Endothelial cell of umbilical vein (primary cell): ENCODE measurements at regions not wholly inside any gene's neighbourhood (a gene's known extent, or its start where the extent isn't known, plus 50 kb on each side); places are given as distances from the start of the nearest gene placed in this dataset.
"Not testable (repeated sequence)": the region's sequence is repeated elsewhere in the genome, so short reads cannot be mapped to it uniquely, and the experiment has no call there.

Experiments used
- BruUV-seq: library from RNA; stranded (reverse); fragments of 400-500 nt; replicated peaks from 2 replicates; lab custom pipeline; 2021; lab: Mats Ljungman, UMichigan
- CTCF ChIA-PET: fragments of 300-600, 350-600 bp; sonication (Branson Sonifier 250); formaldehyde crosslinking; loops from one replicate; lab custom pipeline; 2021; ENCODE audit warnings: antibody characterized with exemption, inconsistent platforms; lab: Charles Lee
- POLR2A ChIA-PET: fragments of 300-600, 350-600 bp; sonication (Branson Sonifier 250); formaldehyde crosslinking; loops from one replicate; lab custom pipeline; 2021; ENCODE audit warnings: antibody characterized with exemption, inconsistent platforms; lab: Charles Lee
- DNase-seq: peaks from one replicate; pipeline ENCODE4 v3.0.0-alpha.2; 2011; ENCODE audit warnings: low read depth, low spot score
- FAIRE-seq: peaks from 2 replicates; lab custom pipeline; 2011; peaks lifted over from hg19 to GRCh38; lab: Jason Lieb, UNC
- H2AFZ ChIP-seq: 2 replicates; pipeline ENCODE4 v1.6.0; 2012; ENCODE audit warnings: low read depth, low read length, control low read depth, inconsistent platforms
- H3K27ac ChIP-seq: 2 replicates; pipeline ENCODE4 v1.5.1; 2011; ENCODE audit warnings: low read depth, mild to moderate bottlenecking, control low read depth, low read length, moderate library complexity; ENCODE audit not compliant: insufficient read depth
- H3K27me3 ChIP-seq, 2 experiments: 2 replicates each; pipeline versions ENCODE4 v1.6.0 to v1.6.1; 2011; ENCODE audit warnings: low read length in 2 of 2, mixed read lengths in 1 of 2; ENCODE audit not compliant: control insufficient read depth in 2 of 2, insufficient read depth in 2 of 2
- H3K36me3 ChIP-seq, 2 experiments: 2 replicates in 1 of 2; 3 replicates in 1 of 2; pipeline ENCODE4 v1.5.1; 2011; ENCODE audit warnings: low read length in 2 of 2, mild to moderate bottlenecking in 1 of 2, moderate library complexity in 1 of 2; ENCODE audit not compliant: control insufficient read depth in 2 of 2, insufficient read depth in 2 of 2; ENCODE audit errors: extremely low read depth in 1 of 2
- H3K4me1 ChIP-seq: 3 replicates; pipeline ENCODE4 v1.5.1; 2011; ENCODE audit warnings: mild to moderate bottlenecking, low read length; ENCODE audit not compliant: control insufficient read depth, insufficient read depth; ENCODE audit errors: extremely low read depth
- H3K4me2 ChIP-seq: 2 replicates; pipeline ENCODE4 v1.6.1; 2011; ENCODE audit warnings: low read length, control low read depth, mixed read lengths; ENCODE audit not compliant: insufficient read depth
- H3K4me3 ChIP-seq, 3 experiments: fragments of 200-600 bp in 1 of 3; sonication (generic), shearing (Covaris generic) in 1 of 3; replicated peaks in 1 of 3; 2 replicates each; pipeline ENCODE4 v1.5.1; 2011 to 2016; ENCODE audit warnings: control low read depth in 3 of 3, low read length in 3 of 3, mild to moderate bottlenecking in 2 of 3, inconsistent platforms in 1 of 3, low read depth in 1 of 3, moderate library complexity in 1 of 3; ENCODE audit not compliant: insufficient read depth in 1 of 3
- H3K79me2 ChIP-seq: 2 replicates; pipeline ENCODE4 v1.6.0; 2012; ENCODE audit warnings: low read length, inconsistent platforms; ENCODE audit not compliant: control insufficient read depth, insufficient read depth
- H3K9ac ChIP-seq: replicated peaks from 2 replicates; pipeline ENCODE3; 2011; ENCODE audit warnings: low read length, control low read depth; ENCODE audit not compliant: insufficient read depth; ENCODE audit errors: extremely low read depth
- H3K9me1 ChIP-seq: replicated peaks from 3 replicates; pipeline ENCODE4 v1.6.0; 2011; ENCODE audit warnings: mild to moderate bottlenecking, low read length; ENCODE audit not compliant: control insufficient read depth, insufficient read depth; ENCODE audit errors: extremely low read depth
- H3K9me3 ChIP-seq: replicated peaks from 2 replicates; pipeline ENCODE4 v1.5.1; 2012; ENCODE audit warnings: low read length, inconsistent platforms; ENCODE audit not compliant: control insufficient read depth, insufficient read depth
- H4K20me1 ChIP-seq: replicated peaks from 2 replicates; pipeline ENCODE3; 2011; ENCODE audit warnings: mild to moderate bottlenecking, low read length; ENCODE audit not compliant: control insufficient read depth, insufficient read depth; ENCODE audit errors: extremely low read depth
- CTCF ChIP-seq, 2 donors: IDR thresholded peaks; 1 replicate in 1 of 2; 2 replicates in 1 of 2; pipeline ENCODE4 v1.5.1; 2011; ENCODE audit warnings: low read length in 2 of 2, mild to moderate bottlenecking in 2 of 2, moderate library complexity in 2 of 2, control low read depth in 1 of 2, inconsistent platforms in 1 of 2, low read depth in 1 of 2; ENCODE audit not compliant: insufficient read depth in 1 of 2; ENCODE audit errors: extremely low read depth in 1 of 2
- EZH2 ChIP-seq: IDR thresholded peaks from 2 replicates; pipeline ENCODE4 v1.6.1; 2012; ENCODE audit warnings: borderline replicate concordance, low read depth, mild to moderate bottlenecking, moderate library complexity, low read length, inconsistent platforms; ENCODE audit not compliant: severe bottlenecking
- FOS ChIP-seq: IDR thresholded peaks from 2 replicates; pipeline ENCODE4 v1.6.1; 2011; ENCODE audit warnings: mild to moderate bottlenecking, low read length, moderate library complexity, borderline replicate concordance; ENCODE audit not compliant: insufficient read depth
- GATA2 ChIP-seq: IDR thresholded peaks from 2 replicates; pipeline ENCODE4 v1.7.0; 2011; ENCODE audit warnings: low read depth, mild to moderate bottlenecking, moderate library complexity, mixed read lengths, low read length; ENCODE audit not compliant: insufficient read length, insufficient read depth
- JUN ChIP-seq: IDR thresholded peaks from 2 replicates; pipeline ENCODE4 v1.6.1; 2011; ENCODE audit warnings: borderline replicate concordance, low read depth; ENCODE audit not compliant: insufficient read length, insufficient read depth
- MAX ChIP-seq: IDR thresholded peaks from 2 replicates; pipeline ENCODE4 v1.6.1; 2011; ENCODE audit not compliant: insufficient read depth, insufficient read length
- MYC ChIP-seq: IDR thresholded peaks from one replicate; pipeline ENCODE4 v1.6.1; 2011; ENCODE audit warnings: mild to moderate bottlenecking, low read depth, low read length
- POLR2A ChIP-seq: IDR thresholded peaks from 2 replicates; pipeline ENCODE4 v1.6.1; 2012; ENCODE audit warnings: low read depth, mild to moderate bottlenecking, control low read depth, low read length
- POLR2AphosphoS5 ChIP-seq: IDR thresholded peaks from 2 replicates; pipeline ENCODE4 v1.6.1; 2012; ENCODE audit warnings: low read depth, mild to moderate bottlenecking, control low read depth, low read length, moderate library complexity; ENCODE audit not compliant: insufficient read depth
- dilution Hi-C: fragments of 300-500 bp; cut with MboI; formaldehyde crosslinking; loops from one replicate; pipeline ENCODE4 v1.15.0; 2019; ENCODE audit warnings: low sequenced_read_pairs; ENCODE audit not compliant: extremely low pct_ligation_motif_present
- intact Hi-C: fragments of 100-400 bp; cut with micrococcal nuclease; formaldehyde crosslinking; loops from one replicate; pipeline ENCODE4 v1.10.0; 2022

- no peaks in the 10 kb centered on the region for H3K36me3 ChIP-seq
- H3K9me1 ChIP-seq = no peaks in the 10 kb centered on the region
- no peaks in the 10 kb centered on the region for H3K79me2 ChIP-seq
- peaks cover 2% of the 10 kb centered on the region for H3K9me3 ChIP-seq
- no peak overlapping the region for H3K27ac ChIP-seq
- TF ChIP-seq POLR2A = no peak
- TF ChIP-seq JUN = no peak
- no peak for TF ChIP-seq GATA2
- TF ChIP-seq MAX = no peak
- TF ChIP-seq FOS = no peak
- no peak for TF ChIP-seq MYC
- no peak for TF ChIP-seq POLR2AphosphoS5
- no peak for TF ChIP-seq CTCF (IDR thresholded peaks at IDR 0.05; ENCODE audit: extremely low read depth in 1 of 2, insufficient read depth in 1 of 2, low read depth in 1 of 2, low read length in 2 of 2)
- no peak for TF ChIP-seq EZH2
- ChIA-PET POLR2A (no interaction called here), CTCF (no interaction called here)
- DNase-seq (no peak), FAIRE-seq (no peak)
- intact Hi-C loops (no loop called here), dilution Hi-C loops (no loop called here)
- no peak overlapping the region for H3K4me2 ChIP-seq
- H4K20me1 ChIP-seq = no peaks in the 10 kb centered on the region
- no peak overlapping the region for H2AFZ ChIP-seq
- H3K4me3 ChIP-seq = no peak overlapping the region
- no peak overlapping the region for H3K9ac ChIP-seq
- no TSS peak for BruUV-seq
- no peaks in the 10 kb centered on the region for H3K4me1 ChIP-seq
- H3K27me3 ChIP-seq = no peaks in the 10 kb centered on the region
These were observed 481.4 kb downstream of the TRHDE start for GRCh38 chr12:72753571-72753970.

- DNase-seq, H3K27ac ChIP-seq, H3K27me3 ChIP-seq, intact Hi-C loops, H2AFZ ChIP-seq, H3K4me2 ChIP-seq, H3K9ac ChIP-seq, FAIRE-seq, H4K20me1 ChIP-seq, H3K4me1 ChIP-seq, H3K9me1 ChIP-seq, POLR2A ChIA-PET, BruUV-seq, H3K4me3 ChIP-seq, H3K79me2 ChIP-seq, CTCF ChIA-PET, H3K9me3 ChIP-seq, dilution Hi-C loops, H3K36me3 ChIP-seq: not testable (repeated sequence)
These were observed 481.9 kb downstream of the TRHDE start for GRCh38 chr12:72754026-72754425.
